Smooth muscle cell (in vitro differentiated cells): ENCODE measurements at regions not wholly inside any gene's neighbourhood (a gene's known extent, or its start where the extent isn't known, plus 50 kb on each side); places are given as distances from the start of the nearest gene placed in this dataset.

Source experiments
- DNase-seq: peaks from one replicate; lab custom pipeline; 2025; ENCODE audit not compliant: unreplicated experiment; lab: John Stamatoyannopoulos, UW
- H2AFZ ChIP-seq: fragments of 200-600 bp; sonication (generic); 2 replicates; pipeline ENCODE4 v1.6.0; 2016; ENCODE audit warnings: antibody characterized with exemption, low read depth, mild to moderate bottlenecking
- H3F3A ChIP-seq: fragments of 200-600 bp; sonication (generic); 2 replicates; pipeline ENCODE4 v1.6.0; 2017; ENCODE audit warnings: antibody characterized with exemption, low read depth
- H3K27ac ChIP-seq: fragments of 200-600 bp; sonication (generic); 2 replicates; pipeline ENCODE4 v1.5.1; 2016; ENCODE audit warnings: low read depth, mild to moderate bottlenecking
- H3K27me3 ChIP-seq: fragments of 200-600 bp; sonication (generic); 2 replicates; pipeline ENCODE4 v1.6.1; 2016; ENCODE audit warnings: low read depth, mild to moderate bottlenecking
- H3K36me3 ChIP-seq: fragments of 200-600 bp; sonication (generic); 2 replicates; pipeline ENCODE4 v1.5.1; 2016; ENCODE audit warnings: low read depth
- H3K4me1 ChIP-seq: fragments of 200-600 bp; sonication (generic); 2 replicates; pipeline ENCODE4 v1.5.1; 2016; ENCODE audit warnings: low read depth
- H3K4me2 ChIP-seq: fragments of 200-600 bp; sonication (generic); 2 replicates; pipeline ENCODE4 v1.6.0; 2016; ENCODE audit warnings: mild to moderate bottlenecking
- H3K4me3 ChIP-seq: fragments of 200-600 bp; sonication (generic); 2 replicates; pipeline ENCODE4 v1.5.1; 2016; ENCODE audit warnings: mild to moderate bottlenecking
- H3K79me2 ChIP-seq: fragments of 200-600 bp; sonication (generic); 2 replicates; pipeline ENCODE4 v1.6.0; 2016; ENCODE audit warnings: low read depth, mild to moderate bottlenecking
- H3K9ac ChIP-seq: fragments of 200-600 bp; sonication (generic); 2 replicates; pipeline ENCODE4 v1.6.0; 2016; ENCODE audit warnings: low read depth
- H3K9me3 ChIP-seq: fragments of 200-600 bp; sonication (generic); replicated peaks from 2 replicates; pipeline ENCODE4 v1.5.1; 2016; ENCODE audit warnings: low read depth
- H4K20me1 ChIP-seq: fragments of 200-600 bp; sonication (generic); 2 replicates; pipeline ENCODE4 v1.6.0; 2016; ENCODE audit warnings: low read depth
- WGBS: methylation state at CpG from one replicate; pipeline ENCODE4 v1.1.7; 2016; ENCODE audit warnings: low lambda C conversion rate; 5-methylcytosine and 5-hydroxymethylcytosine counted together
- TF ChIP-seq, protein P1 (sequence below): fragments of 200-600 bp; sonication (generic); IDR thresholded peaks from 2 replicates; pipeline ENCODE4 v1.5.1; 2017; ENCODE audit warnings: borderline replicate concordance, mild to moderate bottlenecking, antibody characterized with exemption; ENCODE audit not compliant: insufficient read depth, poor library complexity, severe bottlenecking

GRCh38 chr14:24692382-24693352 is 58.7 kb upstream of the GZMB start:
- TF ChIP-seq, protein P1, sequence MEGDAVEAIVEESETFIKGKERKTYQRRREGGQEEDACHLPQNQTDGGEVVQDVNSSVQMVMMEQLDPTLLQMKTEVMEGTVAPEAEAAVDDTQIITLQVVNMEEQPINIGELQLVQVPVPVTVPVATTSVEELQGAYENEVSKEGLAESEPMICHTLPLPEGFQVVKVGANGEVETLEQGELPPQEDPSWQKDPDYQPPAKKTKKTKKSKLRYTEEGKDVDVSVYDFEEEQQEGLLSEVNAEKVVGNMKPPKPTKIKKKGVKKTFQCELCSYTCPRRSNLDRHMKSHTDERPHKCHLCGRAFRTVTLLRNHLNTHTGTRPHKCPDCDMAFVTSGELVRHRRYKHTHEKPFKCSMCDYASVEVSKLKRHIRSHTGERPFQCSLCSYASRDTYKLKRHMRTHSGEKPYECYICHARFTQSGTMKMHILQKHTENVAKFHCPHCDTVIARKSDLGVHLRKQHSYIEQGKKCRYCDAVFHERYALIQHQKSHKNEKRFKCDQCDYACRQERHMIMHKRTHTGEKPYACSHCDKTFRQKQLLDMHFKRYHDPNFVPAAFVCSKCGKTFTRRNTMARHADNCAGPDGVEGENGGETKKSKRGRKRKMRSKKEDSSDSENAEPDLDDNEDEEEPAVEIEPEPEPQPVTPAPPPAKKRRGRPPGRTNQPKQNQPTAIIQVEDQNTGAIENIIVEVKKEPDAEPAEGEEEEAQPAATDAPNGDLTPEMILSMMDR = no peak

GRCh38 chr14:24690492-24690891 is 56.5 kb upstream of the GZMB start:
- H3K79me2 ChIP-seq = no peaks in the 10 kb centered on the region
- 29% methylated on average over 4 of the region's 4 CpGs for WGBS
- H3K9ac ChIP-seq = no peak overlapping the region
- H2AFZ ChIP-seq = no peak overlapping the region
- no peaks in the 10 kb centered on the region for H3F3A ChIP-seq
- H3K4me2 ChIP-seq = no peak overlapping the region
- no peaks in the 10 kb centered on the region for H3K4me1 ChIP-seq
- H3K27ac ChIP-seq = no peak overlapping the region
- no peaks in the 10 kb centered on the region for H3K36me3 ChIP-seq
- DNase-seq = no peak
- TF ChIP-seq, protein P1 = no peak
- H3K4me3 ChIP-seq = no peak overlapping the region
- peaks cover 15% of the 10 kb centered on the region for H3K27me3 ChIP-seq
- no peaks in the 10 kb centered on the region for H3K9me3 ChIP-seq
- H4K20me1 ChIP-seq = no peaks in the 10 kb centered on the region

More at GRCh38 chr14:24692382-24693352, 58.7 kb upstream of the GZMB start:
- 84% methylated on average over 11 of the region's 11 CpGs for WGBS
- Histone ChIP-seq H3K4me1 (no peaks in the 10 kb centered on the region), H3K9me3 (no peaks in the 10 kb centered on the region), H3K27ac (no peak overlapping the region), H3F3A (no peaks in the 10 kb centered on the region), H3K27me3 (peaks cover 15% of the 10 kb centered on the region), H2AFZ (no peak overlapping the region), H3K4me2 (no peak overlapping the region), H3K36me3 (no peaks in the 10 kb centered on the region), H3K79me2 (no peaks in the 10 kb centered on the region), H3K9ac (no peak overlapping the region), H4K20me1 (no peaks in the 10 kb centered on the region), H3K4me3 (no peak overlapping the region)
- no peak for DNase-seq

GRCh38 chr14:24688030-24688658 is 54.2 kb upstream of the GZMB start:
- H3K27me3 ChIP-seq = peaks cover 15% of the 10 kb centered on the region
- no peak for DNase-seq
- H3K9ac ChIP-seq = no peak overlapping the region
- H3K36me3 ChIP-seq = no peaks in the 10 kb centered on the region
- H2AFZ ChIP-seq = no peak overlapping the region
- no peaks in the 10 kb centered on the region for H3K79me2 ChIP-seq
- no peaks in the 10 kb centered on the region for H3K9me3 ChIP-seq
- no peak overlapping the region for H3K4me3 ChIP-seq
- 78% methylated on average over 6 of the region's 6 CpGs for WGBS
- TF ChIP-seq, protein P1 = no peak
- no peak overlapping the region for H3K4me2 ChIP-seq
- H3K4me1 ChIP-seq = no peaks in the 10 kb centered on the region
- no peaks in the 10 kb centered on the region for H3F3A ChIP-seq
- H4K20me1 ChIP-seq = no peaks in the 10 kb centered on the region
- H3K27ac ChIP-seq = no peak overlapping the region
